Superior temporal gyrus (tissue), 1 donor: ENCODE measurements at regions not wholly inside any gene's neighbourhood (a gene's known extent, or its start where the extent isn't known, plus 50 kb on each side); places are given as distances from the start of the nearest gene placed in this dataset.
A peak's percentile ranks its signal among the peaks of the same experiment; 100 is the strongest.

Experiments
- DNase-seq: peaks from one replicate; pipeline ENCODE4 v3.0.0-alpha.2; 2016; ENCODE audit errors: extremely low spot score

DNA sequence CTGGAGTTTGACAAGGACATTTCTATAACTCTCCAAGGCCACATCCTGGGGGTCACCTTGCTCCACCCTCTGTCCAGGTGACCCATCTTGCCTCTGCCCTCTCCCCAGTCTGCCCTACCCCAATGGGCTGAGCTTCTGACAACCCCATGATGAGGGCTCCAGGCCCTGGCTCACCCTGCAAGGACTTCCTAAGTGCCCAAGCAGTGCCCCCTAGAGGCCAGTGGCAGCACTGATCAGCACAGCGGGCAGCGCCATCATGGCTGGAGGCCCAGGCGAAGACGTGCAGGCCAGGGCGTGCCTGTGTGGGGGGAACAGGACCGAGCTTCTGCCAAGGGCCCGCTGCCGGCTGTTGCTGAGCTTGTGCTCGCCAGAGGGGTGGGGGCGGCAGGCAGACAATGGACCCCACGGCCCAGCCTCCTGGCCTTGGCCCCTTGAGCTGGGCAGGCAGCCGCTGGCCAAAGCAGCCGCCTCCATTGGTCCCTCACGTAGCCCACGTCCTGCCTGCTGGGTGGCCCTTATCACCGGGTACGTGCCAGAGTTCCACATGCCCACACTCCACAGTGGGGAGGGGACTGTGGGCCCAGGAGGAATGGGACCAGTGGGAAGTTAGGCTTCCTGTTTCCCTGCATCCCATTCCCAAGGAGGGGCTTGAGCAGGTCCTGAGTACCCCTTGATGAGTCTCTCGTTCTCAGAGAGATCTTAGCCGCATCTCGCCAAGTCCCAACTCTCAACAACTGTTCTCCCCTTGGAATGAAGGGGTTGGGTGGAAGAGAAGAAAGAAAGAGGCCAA, 64.3 kb downstream of the MRPL14 start:
- DNase-seq = no peak

DNA sequence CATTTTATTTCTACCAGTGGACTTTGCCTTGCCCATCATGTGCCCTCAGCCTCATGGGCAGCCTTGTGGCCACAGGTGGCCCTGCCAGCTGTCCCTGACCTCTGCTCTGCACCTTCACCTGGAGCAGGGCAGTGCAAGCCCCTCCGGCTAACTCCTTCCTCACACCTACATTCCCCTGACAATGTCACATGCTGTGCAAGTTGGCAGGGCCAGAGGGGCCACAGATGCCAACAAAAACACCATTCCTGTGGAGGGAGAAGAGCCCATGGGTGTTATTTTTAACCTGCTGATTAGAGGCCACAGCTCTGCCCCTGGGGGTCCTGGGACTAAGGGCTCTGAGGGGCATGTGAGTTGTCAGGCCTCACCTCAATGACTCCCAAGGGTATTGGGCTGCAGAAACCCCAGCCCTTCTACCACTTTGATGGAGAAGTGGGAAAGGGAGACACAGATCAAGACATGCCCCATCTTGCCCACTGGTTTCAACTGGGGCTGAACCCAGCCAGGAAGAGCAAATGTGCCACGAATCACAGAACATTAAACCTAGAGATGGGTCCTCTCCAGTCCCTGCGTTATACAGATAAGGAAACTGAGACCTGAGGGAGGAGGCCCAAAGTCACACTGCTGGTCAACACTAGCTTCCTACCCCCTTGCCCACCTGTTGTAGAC, 65.0 kb downstream of the MRPL14 start:
- no peak for DNase-seq

DNA sequence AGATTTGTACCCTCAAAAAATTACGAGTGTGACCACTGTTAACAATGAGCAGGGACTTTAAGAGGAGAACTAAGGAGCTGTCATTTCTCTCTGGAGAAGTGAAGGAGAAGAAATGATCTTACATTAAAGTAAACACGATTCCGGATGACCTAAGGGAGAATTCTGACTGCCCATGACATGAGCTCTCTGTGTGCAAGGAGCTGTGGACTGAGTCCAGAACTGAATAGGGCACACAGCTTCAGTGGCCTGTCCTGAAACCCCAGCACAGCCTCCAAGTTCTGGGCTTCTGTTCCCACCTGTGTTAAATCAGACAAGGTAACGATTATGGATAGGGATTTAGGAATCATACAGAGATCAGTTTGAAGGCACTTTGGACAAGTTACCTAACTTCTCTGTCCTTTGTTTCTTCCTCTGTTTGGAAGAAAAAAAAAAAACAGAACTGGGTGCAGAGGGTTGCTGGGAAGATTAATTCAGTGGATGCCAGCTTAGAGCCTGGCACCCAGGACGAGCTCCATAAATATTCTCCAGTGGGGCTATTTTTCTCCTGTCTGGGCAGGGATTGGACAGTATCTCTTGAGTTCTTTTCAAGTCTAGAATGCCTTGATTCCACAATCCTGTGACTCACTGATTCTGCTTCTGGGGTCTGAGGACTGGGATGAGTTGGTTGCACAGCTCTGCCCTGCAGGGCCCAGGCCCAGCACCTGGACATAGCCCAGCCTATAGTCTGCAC, 65.7 kb downstream of the MRPL14 start:
- DNase-seq = peak; percentile 43

DNA sequence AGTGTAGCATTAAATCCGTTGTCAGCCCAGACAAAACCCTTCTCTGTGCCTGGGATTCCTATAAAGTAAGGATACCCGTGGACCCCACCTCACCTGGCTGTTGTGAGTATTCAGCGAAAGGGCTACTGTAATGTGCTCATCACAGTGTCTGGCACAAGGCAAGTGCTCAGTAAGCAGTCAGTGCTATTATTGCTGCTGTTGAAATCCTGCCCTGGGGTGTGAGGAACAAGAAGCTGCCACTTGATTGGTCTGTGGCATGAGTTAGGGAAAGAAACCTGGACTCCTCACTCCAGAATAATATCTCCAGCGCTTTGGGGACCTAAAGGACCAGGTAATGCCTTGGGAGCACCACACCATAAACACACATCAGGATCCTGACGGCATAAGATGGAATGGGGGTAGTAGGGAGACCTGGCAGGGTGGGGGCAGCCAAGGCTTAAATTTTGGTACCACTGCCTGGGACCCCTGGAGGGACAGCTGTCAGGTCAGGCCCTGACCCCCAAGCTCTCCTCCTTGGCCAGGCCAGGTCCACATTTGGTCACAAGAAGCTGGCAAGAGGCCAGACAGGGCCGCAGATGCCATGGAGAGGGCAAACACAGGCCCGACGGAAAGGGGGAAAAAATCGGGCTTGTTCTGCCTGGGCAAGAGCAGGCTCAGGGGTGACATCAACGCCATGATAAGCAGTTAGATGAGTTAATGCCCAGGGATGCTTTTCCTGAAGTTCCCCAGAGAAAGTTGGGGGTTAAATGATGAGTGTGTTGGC, 66.5 kb downstream of the MRPL14 start:
- DNase-seq = no peak

DNA sequence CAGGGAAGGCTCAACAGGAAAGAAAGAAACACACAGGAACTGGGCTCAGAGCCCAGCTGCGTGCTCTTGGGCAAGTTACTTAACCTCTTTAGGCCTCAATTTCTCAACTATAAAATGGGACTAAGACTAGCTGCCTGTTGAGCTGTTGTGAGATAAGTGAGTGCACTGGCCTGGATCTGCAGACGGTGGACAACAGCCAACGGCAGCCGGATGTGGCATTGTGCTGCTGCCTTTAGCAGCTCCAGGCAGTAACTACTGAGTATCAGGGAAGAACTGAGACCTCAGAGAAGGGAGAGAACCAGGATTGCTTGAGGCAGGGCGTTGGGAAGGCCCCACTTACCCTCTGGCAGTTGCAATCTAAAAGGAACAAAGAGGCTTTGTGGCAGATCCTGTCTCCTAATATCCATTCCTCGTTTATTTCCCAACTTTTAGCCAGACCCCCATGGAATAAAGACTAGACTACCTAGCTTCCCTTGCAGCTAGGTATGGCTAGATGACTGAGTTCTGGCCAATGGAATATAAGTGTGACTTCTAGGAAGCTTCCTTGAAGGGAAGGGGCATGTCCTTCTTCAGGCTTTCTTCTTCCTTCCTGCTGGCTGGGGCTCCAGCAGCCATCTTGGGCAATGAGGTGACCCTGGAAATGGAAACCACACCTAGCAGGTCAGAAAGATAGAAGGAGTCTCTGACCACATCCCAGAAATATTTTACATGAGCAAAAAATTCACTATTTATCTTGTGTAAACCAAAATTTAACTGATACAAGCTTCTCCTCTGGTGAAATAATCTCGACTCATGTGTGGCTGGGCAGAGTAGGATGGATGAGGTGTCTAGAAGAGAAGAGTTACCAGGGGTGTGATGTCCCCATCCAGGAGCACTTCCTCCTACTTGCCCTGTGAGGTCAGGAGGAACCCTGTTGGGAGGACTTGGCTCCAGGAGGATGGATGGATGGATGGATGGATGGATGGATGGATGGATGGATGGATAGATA, 67.6 kb downstream of the MRPL14 start:
- no peak for DNase-seq

DNA sequence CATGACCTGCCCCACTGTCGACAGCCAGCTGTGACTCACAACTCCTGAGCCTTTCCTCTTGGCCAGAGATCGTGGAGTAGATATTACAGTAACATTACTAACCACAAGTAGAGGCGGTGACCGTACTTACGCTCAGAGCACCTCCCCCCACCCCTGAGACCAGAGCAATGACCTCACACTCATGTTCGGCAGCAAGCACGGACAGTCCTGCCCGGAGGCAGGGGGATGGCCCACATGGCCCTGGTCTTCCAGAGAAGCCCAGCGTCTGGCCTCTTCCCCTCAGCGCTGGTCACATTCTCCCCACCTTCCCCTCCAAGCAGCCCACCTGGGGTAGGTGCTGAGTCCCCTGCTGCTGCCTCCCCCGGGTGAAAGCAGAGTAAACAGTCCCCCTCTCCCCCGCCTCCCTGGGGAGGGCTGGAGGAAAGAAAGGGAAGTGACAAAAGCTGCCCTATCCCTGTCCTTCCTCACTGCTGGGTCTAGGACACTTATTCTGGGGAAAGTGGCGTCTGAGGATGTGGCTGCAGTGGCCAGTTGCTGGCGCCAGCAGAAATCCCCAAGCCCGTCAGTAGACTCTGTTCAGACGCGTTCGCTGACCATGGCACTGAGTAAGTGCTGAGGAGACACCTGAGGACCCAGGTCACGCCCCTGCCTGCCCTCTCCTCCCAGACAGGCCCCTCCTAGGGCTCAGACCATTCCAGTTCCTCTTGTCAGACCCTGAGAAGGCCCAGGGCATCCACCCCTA, 68.5 kb downstream of the MRPL14 start:
- no peak for DNase-seq

DNA sequence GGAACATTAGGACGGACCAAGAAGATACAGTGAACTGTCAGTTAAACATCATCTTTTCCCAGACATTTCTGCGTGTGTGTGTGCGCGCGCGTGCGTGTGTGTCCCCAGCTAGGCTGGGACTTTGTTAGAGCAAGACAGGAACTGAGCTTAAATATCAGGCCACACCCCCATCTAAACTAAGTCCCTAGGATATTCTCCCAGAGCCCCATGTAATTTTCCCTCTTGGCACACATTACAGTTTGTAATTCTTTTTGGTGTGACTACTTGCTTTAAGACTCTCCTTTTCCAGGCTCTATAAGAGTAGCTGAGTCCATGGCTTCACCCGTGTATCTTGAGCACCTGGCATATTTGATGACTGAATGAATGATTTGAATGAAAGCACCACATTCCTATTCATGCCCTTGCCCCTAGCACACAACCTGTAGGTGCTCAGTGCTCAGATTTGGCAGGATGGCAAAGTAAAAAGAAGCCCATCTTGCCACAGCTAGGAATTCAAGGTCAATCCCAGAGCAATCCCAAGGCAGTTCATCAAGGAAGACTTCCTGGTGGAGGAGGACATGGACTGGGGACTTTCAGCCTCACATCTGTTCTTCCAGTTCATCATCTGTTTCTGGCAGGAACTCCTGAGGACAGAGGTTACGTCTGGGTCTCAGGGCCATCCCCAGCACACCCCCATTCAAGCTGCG, 69.2 kb downstream of the MRPL14 start:
- no peak for DNase-seq

DNA sequence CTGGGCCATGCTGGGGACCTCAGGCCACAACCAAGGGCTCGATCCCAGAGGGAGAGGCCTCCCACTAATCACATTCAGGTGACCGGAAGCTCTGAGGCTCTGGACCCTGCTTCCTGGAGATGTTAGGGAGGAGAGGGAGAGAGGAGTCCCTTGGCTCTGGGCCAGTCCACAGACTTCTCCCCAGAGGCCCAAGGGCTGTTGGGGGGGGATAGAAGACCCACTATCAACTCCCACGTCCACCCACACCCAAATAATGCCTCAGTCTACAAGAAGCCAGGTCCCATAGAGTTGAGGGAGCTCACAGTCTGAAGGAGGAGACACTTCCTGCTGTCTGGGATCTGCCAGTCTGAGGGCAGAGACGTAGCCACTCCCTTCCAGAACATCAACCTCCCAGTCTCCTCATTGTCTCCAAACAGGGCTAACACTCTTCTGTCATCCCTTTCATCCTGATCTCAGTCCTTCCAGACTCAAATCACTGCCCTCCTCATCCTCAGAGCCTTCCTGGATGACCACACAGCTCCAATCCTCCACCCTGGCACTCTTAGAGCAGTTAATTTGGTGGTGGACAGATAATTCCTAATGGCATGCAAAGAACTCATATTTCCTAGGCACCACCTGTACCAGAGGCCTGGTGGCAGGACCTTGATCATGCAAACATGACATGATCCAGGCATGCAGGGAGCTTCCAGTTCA, 69.9 kb downstream of the MRPL14 start:
- no peak for DNase-seq

DNA sequence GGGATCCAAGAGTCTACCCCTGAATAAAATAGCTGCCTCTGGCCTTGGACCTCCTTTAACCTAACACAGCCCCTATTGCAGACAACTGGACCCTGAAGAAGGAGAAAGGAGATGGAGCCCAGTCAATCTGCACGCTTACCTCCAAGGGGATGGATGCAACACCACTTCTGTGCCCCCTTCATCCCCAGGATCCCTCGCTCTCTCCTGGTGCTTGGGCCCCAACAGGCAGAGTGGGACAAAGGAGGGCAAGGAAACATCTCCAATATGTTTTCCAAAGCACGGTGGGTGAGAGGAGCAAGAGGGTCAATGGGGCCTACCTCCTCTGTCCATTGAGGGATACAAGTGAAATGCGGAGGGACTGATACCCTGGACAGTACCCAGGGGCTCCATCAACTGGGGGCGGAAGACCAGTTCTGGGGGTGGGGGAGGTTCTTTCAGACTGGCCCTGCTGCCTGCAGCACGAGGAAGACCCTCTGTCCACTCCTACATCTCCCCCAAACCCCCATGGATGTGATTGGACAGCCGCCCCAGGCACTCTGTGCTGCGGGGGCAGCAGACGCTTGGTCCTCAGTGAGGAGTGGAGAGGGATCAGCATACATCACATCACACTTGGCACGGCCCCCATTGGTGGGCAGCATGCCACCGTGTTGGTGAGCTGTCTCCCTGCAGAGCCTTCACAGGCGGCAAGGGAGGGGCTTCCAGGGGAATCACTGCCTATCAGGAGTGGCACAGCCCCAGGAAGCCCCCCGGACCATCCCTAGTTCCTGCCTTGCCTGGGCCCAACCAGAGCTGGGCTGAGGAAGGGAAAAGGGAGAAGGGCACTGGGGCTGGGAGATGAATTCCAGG, 70.6 kb downstream of the MRPL14 start:
- DNase-seq = peak; percentile 79

DNA sequence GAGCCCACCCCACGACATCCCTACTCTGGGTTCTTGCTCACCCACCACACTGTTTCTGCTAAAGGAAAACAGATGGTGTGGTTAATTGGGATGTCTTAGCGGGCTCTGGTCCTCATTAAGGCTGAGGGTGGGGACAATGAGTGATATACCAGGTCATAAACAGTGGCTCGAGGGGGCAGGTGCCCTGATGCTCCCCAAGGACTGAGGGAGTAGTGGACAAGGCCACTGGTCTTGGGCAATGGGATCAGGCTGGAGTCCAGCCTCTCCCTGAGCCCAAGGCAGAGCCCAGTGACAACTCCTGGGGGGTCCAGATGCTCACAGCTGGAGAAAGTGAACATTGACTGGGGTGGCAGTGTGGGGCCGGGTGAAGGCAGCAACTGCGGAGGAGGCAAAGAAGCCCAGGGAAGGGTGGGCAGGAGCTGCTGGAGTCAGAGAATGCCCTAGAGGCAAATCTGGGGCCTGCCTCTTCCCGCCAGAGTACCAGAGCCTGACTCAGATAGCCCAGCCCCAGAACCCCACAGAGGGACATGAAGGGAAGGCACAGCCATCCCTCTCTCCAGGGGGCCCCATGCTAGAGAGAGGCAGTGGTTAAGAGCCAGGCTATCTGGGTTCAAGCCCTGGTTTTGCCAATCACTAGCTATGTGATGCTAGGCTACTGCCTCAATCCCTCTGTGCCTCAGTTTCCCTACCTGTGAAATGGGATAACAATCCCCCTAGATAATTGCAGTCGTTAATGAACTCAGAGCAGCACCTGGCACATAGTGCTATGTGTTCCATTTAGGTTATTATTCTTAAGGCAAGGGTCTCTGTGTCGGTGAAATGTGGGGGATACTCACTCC, 72.3 kb downstream of the MRPL14 start:
- DNase-seq = no peak

DNA sequence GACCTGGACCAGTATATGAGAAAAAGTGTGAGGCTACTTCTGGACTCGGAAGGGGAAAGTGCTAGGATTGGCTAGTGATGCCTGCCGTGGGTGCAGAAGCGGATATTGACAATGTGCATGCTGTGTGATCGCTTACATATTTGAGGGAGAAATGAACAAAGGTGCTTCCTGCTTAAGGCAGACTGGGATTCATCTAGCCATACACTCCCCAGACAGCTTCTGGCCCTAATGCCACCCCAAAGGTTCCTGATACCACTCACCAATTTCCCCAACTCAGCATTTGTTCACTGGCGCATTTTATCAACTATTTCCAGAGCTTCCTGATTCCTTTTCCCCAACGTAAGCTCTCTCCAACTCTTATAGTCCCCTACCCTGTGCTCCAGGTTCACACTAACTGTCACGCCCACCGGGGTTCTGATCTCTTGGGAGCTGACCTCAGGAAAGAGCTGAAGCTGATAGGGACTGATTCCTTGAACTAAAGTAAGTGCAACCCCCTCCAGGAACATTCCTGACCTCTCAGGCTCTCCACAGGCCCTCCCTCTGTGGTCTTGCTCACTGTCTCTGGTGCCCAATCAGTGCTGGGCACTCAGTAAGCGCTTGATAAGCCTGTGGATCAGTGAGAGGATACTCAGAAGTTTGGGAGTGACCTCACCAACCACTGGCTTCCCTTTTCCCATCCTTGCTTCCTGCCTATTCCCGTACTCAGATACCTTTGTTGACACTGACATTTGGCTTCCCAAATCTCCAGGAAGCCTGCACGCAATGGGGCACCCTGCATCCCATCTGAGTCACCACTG, 73.3 kb downstream of the MRPL14 start:
- DNase-seq = no peak

DNA sequence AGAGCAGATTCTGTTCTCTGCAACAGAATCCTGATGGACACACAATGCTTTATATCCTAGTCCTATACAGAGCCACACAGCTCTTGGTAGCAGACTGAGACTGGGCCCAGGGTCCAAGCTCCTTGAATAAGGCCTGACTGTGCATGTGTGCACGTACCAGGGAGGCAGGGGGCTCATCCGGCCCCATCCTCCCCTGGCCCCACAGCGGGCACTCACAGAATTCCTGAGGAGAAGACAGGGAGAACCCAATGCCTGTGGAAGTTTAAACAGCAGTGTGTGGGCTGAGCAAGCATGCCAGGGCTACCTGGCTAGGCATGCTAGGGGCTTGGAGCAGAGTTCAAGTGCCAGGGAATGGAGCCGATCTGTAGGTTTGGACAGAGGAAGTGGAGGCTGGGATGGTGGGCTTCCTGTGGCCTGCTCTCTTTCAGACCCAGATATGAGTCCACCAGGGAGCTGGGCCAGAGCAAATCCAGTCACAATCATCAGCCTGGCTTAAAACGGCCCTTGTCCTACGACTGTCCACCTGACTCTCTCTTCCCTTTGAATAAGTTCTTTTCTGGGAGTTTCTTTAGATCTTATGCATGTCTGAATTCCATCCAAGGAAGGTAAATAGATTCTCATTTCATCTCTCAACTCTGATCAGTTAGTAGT, 74.0 kb downstream of the MRPL14 start:
- no peak for DNase-seq

DNA sequence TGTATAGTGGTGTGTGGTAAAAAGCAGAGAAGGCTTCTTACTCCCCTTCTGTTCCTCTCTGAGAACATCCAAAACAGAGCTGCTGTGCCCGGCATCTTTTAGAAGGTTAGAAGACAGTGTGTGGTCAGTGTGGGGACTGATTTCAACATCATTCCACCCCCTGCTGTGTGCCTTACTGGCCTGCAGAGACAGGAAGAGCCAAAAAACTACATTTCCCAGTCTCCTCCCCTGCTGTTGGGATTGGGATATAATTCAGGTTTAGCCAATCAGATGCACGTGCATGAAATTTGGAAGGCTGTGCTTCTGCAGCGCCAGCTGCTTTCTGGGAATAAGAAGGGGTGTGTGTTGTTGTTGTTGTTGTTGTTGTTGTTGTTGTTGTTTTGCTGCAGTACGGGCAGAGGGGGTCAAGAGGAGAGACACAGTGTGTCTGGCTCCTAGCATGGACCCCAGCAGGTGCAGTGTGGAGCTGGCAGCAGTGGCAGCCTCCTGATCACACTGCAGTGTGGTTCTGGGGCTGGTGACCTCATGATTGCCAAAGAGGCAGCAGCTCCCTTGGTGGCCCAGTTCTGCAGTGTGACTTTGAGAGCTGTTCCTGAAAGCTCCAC, 74.7 kb downstream of the MRPL14 start:
- peak; percentile 77 for DNase-seq

DNA sequence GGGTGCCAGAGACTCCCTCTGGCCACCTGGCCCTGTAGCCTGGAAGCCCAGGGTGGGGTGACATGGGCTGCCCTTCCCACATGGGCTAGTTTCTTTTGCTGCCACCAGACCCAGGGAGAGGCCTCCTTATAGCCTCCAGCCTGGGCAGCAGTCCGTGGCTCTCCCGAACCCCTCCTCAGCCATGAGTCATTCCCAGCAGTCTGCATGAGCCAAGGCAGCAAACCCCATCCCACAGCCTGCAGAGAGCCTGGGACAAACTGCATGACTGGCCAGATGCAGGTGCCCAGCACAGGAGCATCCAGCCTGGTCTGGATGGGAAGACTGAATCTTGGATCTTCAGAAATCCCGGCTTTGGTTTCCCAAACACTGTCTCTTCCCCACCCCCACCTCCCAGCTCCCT, 75.7 kb downstream of the MRPL14 start:
- DNase-seq = no peak

DNA sequence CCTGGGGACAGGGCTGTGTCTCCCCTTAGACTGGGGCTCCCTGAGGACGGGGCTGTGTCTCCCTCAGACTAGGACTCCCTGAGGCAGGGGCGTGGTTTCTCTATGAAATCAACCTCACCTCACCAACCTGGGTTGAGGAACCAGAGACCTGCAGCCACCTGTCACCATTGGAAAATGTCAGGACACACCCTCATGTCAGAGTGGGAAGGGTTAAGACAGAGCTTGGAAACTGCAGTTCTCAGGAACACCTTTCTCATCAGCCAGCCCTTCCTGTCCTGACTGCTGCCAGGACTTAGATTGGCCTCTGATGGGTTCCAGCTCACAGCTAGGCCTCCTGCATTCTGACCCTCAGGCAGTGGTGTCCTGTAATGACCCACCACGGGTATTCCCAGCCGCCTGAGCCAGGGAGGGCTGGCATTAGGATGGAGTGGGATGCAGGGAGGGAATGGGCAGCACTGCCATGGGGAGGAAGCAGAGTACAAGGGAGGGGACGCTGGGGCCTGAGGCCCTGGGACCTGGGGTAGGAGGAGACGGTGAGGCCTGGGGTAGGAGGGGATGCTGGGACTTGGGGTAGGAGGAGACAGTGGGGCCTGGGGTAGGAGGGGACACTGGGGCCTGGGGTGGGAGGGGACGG, 76.3 kb downstream of the MRPL14 start:
- DNase-seq = no peak
